Forelimb muscle (tissue), 1 donor: ENCODE measurements at regions not wholly inside any gene's neighbourhood (a gene's known extent, or its start where the extent isn't known, plus 50 kb on each side); places are given as distances from the start of the nearest gene placed in this dataset.
A peak's percentile ranks its signal among the peaks of the same experiment; 100 is the strongest.

Experiments used
- DNase-seq: peaks from one replicate; pipeline ENCODE4 v3.0.0-alpha.2; 2013; ENCODE audit warnings: low read depth

- peak; percentile 9 for DNase-seq
These were observed 63.9 kb upstream of the AHR start for GRCh38 chr7:17234398-17235031.

- no peak for DNase-seq
These were observed 62.3 kb upstream of the AHR start for GRCh38 chr7:17236171-17236570.

- no peak for DNase-seq
These were observed 61.8 kb upstream of the AHR start for GRCh38 chr7:17236603-17237002.

GRCh38 chr7:17239046-17239445 is 59.4 kb upstream of the AHR start:
- DNase-seq, result no peak

- no peak for DNase-seq
These were observed 58.5 kb upstream of the AHR start for GRCh38 chr7:17239683-17240521.

GRCh38 chr7:17242504-17242903 is 55.9 kb upstream of the AHR start:
- no peak for DNase-seq

- no peak for DNase-seq
These were observed 53.7 kb upstream of the AHR start for GRCh38 chr7:17244786-17245185.

- DNase-seq, result no peak
These were observed 51.1 kb upstream of the AHR start for GRCh38 chr7:17247357-17247756.

- DNase-seq, result no peak
These were observed 49.9 kb upstream of the AHR start for GRCh38 chr7:17248527-17248926.
